HEK293 (cell line): ENCODE measurements at regions not wholly inside any gene's neighbourhood (a gene's known extent, or its start where the extent isn't known, plus 50 kb on each side); places are given as distances from the start of the nearest gene placed in this dataset.

Experiments used
- ZFP37 ChIP-seq: fragments of 450-650 bp; formaldehyde crosslinking; IDR thresholded peaks from 2 replicates; pipeline ENCODE4 v1.5.1; 2016; ENCODE audit warnings: missing biosample characterization, missing genetic modification characterization
- ZNF274 ChIP-seq, 2 experiments: fragments of 200-500 bp in 1 of 2; fragments of 450-650 bp in 1 of 2; sonication (Bioruptor generic) in 1 of 2; formaldehyde crosslinking in 1 of 2; IDR thresholded peaks; 2 replicates each; pipeline versions ENCODE4 v1.5.1 to v1.6.1; 2014 to 2016; ENCODE audit warnings: borderline replicate concordance in 1 of 2, inconsistent platforms in 1 of 2, low read length in 1 of 2, missing biosample characterization in 1 of 2, missing genetic modification characterization in 1 of 2
- ZNF350 ChIP-seq: fragments of 450-650 bp; formaldehyde crosslinking; IDR thresholded peaks from 2 replicates; pipeline ENCODE4 v1.5.0; 2017; ENCODE audit warnings: missing biosample characterization, mild to moderate bottlenecking, missing genetic modification characterization
- ZNF544 ChIP-seq: fragments of 450-650 bp; formaldehyde crosslinking; IDR thresholded peaks from 2 replicates; pipeline ENCODE4 v1.5.0; 2017; ENCODE audit warnings: missing biosample characterization, missing genetic modification characterization
- ZXDB ChIP-seq: fragments of 450-650 bp; formaldehyde crosslinking; IDR thresholded peaks from 2 replicates; pipeline ENCODE4 v1.5.1; 2016; ENCODE audit warnings: missing biosample characterization, missing genetic modification characterization
- TF ChIP-seq, protein P1 (sequence below): fragments of 450-650 bp; formaldehyde crosslinking; IDR thresholded peaks from 2 replicates; pipeline ENCODE4 v1.5.1; 2016; ENCODE audit warnings: missing biosample characterization, missing genetic modification characterization
- TF ChIP-seq, protein P2 (sequence below): fragments of 450-650 bp; formaldehyde crosslinking; IDR thresholded peaks from 2 replicates; pipeline ENCODE4 v1.5.1; 2016; ENCODE audit warnings: missing biosample characterization, missing genetic modification characterization

DNA sequence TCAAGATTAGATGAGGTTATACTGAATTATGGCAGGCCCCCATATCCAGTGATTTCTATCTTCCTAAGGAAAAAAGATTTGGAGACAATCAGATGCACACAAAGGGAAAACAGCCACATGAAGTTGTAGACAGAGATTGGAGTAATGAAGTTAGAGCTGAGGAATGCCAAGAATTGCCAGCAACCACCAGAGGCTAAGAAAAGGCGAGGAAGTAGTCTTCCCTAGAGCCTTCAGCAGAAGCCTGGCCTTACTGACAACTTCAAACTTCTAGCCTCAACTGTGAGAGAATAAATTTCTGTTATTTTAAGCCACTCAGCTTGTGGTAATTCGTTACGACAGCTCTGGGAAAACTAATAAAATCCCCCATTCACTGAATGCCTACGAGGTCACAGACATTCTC lies 473.9 kb downstream of the COL12A1 start:
- TF ChIP-seq ZNF544 (tag by site-specific recombination) (no peak), ZNF350 (tag by site-specific recombination) (no peak), ZFP37 (no peak), ZNF274 (IDR thresholded peaks at IDR 0.05; ENCODE audit: low read length) (no peak), ZNF274 (tag by site-specific recombination; IDR thresholded peaks at IDR 0.05; ENCODE audit: borderline replicate concordance) (no peak), ZXDB (tag by site-specific recombination) (no peak)
- TF ChIP-seq, protein P1, sequence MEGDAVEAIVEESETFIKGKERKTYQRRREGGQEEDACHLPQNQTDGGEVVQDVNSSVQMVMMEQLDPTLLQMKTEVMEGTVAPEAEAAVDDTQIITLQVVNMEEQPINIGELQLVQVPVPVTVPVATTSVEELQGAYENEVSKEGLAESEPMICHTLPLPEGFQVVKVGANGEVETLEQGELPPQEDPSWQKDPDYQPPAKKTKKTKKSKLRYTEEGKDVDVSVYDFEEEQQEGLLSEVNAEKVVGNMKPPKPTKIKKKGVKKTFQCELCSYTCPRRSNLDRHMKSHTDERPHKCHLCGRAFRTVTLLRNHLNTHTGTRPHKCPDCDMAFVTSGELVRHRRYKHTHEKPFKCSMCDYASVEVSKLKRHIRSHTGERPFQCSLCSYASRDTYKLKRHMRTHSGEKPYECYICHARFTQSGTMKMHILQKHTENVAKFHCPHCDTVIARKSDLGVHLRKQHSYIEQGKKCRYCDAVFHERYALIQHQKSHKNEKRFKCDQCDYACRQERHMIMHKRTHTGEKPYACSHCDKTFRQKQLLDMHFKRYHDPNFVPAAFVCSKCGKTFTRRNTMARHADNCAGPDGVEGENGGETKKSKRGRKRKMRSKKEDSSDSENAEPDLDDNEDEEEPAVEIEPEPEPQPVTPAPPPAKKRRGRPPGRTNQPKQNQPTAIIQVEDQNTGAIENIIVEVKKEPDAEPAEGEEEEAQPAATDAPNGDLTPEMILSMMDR: no peak
- TF ChIP-seq, protein P2, sequence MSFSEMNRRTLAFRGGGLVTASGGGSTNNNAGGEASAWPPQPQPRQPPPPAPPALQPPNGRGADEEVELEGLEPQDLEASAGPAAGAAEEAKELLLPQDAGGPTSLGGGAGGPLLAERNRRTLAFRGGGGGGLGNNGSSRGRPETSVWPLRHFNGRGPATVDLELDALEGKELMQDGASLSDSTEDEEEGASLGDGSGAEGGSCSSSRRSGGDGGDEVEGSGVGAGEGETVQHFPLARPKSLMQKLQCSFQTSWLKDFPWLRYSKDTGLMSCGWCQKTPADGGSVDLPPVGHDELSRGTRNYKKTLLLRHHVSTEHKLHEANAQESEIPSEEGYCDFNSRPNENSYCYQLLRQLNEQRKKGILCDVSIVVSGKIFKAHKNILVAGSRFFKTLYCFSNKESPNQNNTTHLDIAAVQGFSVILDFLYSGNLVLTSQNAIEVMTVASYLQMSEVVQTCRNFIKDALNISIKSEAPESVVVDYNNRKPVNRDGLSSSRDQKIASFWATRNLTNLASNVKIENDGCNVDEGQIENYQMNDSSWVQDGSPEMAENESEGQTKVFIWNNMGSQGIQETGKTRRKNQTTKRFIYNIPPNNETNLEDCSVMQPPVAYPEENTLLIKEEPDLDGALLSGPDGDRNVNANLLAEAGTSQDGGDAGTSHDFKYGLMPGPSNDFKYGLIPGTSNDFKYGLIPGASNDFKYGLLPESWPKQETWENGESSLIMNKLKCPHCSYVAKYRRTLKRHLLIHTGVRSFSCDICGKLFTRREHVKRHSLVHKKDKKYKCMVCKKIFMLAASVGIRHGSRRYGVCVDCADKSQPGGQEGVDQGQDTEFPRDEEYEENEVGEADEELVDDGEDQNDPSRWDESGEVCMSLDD: no peak
